HG03095 (cell line): ENCODE measurements at regions not wholly inside any gene's neighbourhood (a gene's known extent, or its start where the extent isn't known, plus 50 kb on each side); places are given as distances from the start of the nearest gene placed in this dataset.

Experiments
- ATAC-seq: cut with Tn5 transposase; IDR thresholded peaks from one replicate; pipeline ENCODE4 v1.9.1; 2021; ENCODE audit warnings: moderate library complexity; ENCODE audit not compliant: unreplicated experiment

- no peak for ATAC-seq
These were observed 71.7 kb upstream of the WIPF1 start for GRCh38 chr2:174669336-174669735.

DNA sequence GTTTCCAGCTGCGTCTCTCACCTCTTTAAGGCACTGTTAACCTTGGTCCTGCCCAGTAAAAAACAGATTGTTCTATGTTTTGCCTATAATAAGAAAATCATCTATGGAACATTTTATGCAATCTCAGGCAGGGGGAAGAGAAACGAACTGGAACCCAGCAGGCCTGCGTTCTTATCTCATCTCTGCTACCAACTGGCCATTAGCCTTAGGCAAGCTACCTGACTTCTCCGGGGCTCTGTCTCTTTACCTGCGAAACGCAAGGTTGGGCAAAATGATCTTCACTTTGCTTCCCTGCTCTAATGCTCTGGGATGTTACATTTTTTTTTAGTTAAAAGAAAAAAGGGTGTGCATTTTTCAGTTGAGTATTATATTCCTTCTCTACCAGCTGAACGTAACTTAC is 70.5 kb upstream of the WIPF1 start:
- no peak for ATAC-seq

DNA sequence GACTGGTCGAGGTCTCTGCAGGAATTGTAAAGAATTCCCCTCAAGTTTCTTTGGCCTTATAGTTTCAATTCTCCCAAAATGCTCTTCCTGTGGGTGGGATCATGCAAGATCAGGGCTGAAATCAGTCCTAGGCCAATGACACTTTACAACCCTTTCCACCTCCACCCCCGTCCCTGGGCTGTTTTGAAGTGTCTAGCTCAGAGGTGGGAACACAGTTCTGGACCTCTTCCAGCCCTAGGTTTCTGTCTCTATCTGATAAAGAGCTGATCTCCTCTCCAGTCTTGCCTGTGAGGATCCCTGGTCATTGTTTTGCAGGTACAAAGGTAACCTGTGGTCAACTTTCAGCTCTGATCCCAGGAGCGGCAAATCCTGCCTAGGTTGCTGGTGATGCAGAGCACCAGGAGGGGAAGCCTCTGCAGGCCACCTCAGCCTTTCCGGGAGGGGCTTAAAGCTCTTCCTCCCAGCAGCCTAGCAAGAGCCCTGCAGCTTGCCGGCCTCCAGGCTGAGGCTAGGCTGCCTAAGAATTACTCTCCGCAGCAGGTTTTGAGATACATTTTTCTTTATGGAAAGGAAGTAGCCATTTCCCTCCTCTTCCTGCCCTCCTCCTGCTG is 69.8 kb upstream of the WIPF1 start:
- ATAC-seq = no peak

DNA sequence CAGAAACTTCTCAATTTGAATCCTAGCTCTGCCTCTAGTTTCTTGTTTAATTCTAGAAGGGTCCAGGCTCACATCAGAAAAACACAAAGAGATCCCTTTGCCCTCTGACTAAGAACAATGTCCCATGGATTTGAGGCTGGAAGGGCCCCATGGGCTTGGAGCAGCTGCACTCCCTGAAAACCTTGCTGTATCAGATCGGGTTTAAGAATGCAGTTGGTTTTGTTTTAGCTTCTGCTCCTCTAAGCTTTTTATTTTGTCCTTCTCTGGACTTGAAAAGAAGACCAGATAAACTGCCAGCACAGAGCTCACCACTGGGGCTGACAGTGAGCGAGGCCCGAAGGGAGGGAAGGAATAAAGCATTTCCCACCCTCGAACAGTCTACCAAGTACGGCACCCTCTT is 69.2 kb upstream of the WIPF1 start:
- ATAC-seq = no peak

GRCh38 chr2:174666312-174666711 is 68.7 kb upstream of the WIPF1 start:
- ATAC-seq = no peak

- no peak for ATAC-seq
These were observed 66.6 kb upstream of the WIPF1 start for GRCh38 chr2:174664084-174664759.

DNA sequence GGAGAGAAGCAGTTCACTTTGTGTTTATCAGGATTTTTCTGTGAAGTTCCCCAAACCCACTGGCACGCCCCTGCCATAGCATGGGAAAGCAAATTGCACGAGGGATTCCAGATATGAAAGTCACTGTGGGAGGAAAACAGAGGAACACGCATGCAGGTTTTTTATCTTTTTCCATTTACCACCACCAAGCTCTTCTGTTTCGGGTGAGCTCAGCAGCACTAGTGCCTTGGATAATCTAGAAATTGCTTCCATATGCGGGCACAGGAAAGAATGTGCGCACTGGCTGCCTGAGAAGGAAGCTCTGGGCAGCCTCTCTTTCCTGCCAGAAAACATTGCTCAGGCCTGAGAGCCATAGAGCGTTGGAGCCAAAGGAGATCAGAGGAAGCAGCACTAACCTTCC is 65.9 kb upstream of the WIPF1 start:
- ATAC-seq = no peak

DNA sequence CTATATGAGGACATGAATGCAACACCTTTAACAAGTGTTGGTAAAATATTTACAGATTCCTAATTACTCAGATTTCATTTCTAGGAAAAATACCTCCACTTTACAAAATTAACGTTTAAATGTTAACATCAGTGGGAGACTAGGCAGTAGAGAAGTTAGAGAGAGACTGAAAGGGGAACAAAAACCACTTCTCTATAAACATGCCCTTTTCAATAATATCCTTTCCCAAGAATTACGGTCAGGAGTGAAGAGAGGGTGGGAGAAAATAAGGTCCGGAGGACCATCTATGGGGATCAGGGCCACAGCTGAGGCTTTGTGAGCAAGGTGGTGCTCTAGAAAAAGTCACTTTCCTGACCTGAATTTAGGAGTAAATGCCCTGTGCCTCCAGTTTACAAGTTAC is 65.3 kb upstream of the WIPF1 start:
- no peak for ATAC-seq

DNA sequence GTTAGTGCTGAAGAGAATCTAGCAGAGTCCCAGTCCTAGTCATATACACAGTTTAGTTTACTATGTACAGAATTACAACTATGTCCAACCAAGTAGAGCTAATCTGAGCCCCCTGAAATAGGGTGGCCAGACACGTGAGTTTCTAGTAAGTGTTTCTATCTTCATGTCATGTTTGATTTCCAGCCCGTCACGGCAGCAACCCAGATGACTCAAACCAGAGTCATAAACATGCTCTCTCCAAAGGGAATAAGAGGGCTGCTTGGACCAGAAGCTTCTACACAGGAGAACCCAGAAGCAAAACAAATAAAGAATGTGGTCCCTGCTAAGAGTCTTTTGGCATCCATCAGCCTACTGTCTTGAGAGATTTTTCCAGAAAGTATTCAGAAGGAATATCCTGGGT is 64.9 kb upstream of the WIPF1 start:
- no peak for ATAC-seq

GRCh38 chr2:174660984-174661675 is 63.5 kb upstream of the WIPF1 start:
- ATAC-seq = no peak

DNA sequence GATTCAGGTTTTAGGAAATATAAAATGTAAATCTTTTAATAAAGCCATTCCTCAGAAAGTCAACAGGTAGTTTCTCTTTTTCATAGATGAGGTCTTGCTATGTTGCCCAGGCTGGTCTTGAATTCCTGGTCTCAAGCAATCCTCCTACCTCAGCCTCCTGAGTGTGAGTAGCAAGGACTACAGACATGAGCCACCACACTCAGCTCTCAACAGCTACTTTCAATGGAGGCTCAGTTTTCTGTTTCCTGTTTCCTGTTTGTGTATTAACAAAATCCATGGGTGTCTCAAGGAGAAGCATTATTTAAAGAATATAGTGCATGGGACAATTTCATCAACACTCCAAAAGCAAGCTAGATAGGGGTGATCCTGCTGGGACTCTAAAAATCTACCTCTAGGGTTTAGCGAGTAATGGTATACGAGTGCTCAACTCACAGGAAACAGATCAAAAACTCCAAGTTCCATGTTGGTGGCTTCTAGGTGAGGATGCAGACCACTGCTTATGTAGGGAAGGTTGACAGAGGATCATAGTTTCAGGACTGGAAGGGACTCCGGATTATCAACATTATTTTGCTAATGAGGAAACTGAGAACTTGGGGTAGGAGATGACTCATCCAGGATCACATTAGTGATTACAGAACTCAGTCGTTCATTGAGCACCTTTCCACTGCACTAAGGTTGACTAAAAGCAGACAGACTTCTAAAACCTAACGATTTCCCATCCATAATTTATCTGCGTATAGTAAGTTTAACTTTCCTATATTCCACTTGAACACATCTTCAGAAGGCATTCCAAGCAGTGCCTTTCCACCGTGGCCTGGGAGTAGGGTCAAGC is 61.7 kb upstream of the WIPF1 start:
- no peak for ATAC-seq

DNA sequence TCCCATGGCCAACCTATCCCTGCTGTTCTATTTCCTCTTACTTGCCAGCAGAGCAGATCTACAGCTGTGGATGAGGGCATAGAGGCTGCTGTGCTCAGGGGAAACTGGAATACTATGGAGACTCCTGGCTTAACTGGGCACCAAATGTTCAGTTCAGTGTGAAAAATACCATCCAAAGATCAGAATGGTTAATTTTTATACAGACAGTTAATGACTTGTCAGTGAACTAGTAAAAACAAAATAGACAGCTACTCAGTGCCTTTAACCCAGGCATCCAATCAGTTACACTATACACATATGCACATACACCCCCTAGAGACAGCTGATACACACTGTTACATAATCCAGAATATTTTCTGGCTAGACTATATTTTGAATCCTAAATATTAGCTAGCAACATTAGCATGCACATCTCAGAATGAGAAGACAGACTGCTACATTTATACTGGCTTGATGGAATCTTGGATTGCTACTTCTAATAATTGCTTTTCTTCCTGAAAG is 59.1 kb upstream of the WIPF1 start:
- ATAC-seq = no peak

DNA sequence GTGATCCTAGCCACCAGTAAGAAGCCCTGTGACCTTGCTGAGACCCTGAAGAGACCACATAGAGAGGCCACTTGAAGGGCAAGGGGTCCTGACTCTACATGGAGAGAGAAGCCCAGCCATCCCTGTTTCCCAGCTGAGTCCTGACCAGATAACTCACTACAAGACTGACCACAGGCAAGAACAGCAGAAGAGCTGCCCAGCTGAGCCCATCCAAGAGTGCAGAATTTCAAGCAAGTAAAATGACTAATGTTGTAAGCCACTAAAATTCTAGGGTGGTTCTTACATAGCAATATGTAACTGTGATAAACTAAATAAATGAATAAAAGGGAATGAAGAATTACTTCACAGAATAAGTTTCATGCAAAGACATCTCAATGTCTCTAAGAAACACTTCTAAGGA is 58.4 kb upstream of the WIPF1 start:
- ATAC-seq = no peak

DNA sequence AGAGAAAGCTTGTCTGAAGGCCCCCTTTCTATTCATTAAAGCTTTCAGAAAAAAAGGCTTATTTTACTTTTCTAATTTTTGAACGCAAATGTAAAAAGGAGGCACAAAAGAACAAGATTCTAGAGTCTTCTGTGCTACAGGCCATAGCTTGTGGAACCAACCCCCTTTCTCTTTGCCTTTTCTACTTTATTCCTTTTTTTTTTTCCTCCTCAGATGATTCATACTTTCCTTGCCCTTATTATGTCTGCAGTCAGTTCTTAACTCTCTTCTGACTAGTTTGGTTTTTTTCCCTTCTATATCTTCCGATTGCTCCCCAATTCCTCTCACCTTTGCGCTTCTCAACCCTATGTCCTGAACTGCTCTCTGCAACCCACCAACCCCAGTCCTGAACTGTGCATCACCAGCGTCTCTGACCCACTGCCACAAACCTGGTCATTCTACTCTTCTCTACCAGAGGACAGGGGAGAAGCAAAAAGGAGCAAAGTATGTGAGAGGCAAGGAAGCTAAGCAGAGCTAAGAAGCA is 56.9 kb upstream of the WIPF1 start:
- ATAC-seq = no peak

DNA sequence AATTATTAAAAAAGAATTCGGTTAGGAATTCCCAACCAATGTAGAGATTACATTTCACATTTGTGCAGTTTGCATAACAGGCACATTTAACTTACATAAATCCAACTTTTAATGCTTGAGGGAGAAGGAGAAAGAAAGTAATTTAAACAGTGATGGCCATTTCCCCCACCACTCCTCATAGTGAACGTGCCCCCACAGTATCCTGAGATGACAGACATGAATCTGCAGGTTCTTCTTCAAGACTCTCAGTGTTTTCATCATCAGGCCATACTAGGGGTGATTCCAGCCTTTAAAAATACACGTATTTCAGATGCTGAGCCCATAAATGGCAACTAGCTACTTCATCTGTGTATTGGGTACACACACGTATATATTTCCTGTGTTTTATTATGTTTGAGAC is 51.3 kb upstream of the WIPF1 start:
- no peak for ATAC-seq
